GM12875 (cell line): ENCODE measurements at regions not wholly inside any gene's neighbourhood (a gene's known extent, or its start where the extent isn't known, plus 50 kb on each side); places are given as distances from the start of the nearest gene placed in this dataset.

Experiments
- H3K4me3 ChIP-seq: one replicate; pipeline ENCODE4 v1.5.1; 2011; ENCODE audit warnings: low read depth, low read length, control low read depth
- CTCF ChIP-seq: IDR thresholded peaks from 2 replicates; pipeline ENCODE4 v1.5.1; 2011; ENCODE audit warnings: low read depth, mild to moderate bottlenecking, control low read depth, inconsistent platforms, low read length, moderate library complexity, borderline replicate concordance; ENCODE audit not compliant: insufficient read depth

GRCh38 chr5:15322421-15322820 is 177.6 kb upstream of the FBXL7 start:
- no peak for TF ChIP-seq CTCF
- no peak overlapping the region for H3K4me3 ChIP-seq

- no peak for TF ChIP-seq CTCF
Observed at GRCh38 chr5:15321776-15322175, 178.2 kb upstream of the FBXL7 start.

GRCh38 chr5:15320871-15321270 is 179.1 kb upstream of the FBXL7 start:
- no peak overlapping the region for H3K4me3 ChIP-seq
- no peak for TF ChIP-seq CTCF

More at GRCh38 chr5:15321776-15322175, 178.2 kb upstream of the FBXL7 start:
- H3K4me3 ChIP-seq = no peak overlapping the region

GRCh38 chr5:15304914-15305834 is 194.8 kb upstream of the FBXL7 start:
- no peak for TF ChIP-seq CTCF
- no peak overlapping the region for H3K4me3 ChIP-seq

GRCh38 chr5:15304066-15304731 is 195.8 kb upstream of the FBXL7 start:
- TF ChIP-seq CTCF = no peak
- no peak overlapping the region for H3K4me3 ChIP-seq

- TF ChIP-seq CTCF = no peak
- no peak overlapping the region for H3K4me3 ChIP-seq
Observed at GRCh38 chr5:15300141-15300540, 199.8 kb upstream of the FBXL7 start.

GRCh38 chr5:15290953-15291352 is 209.0 kb upstream of the FBXL7 start:
- no peak overlapping the region for H3K4me3 ChIP-seq
- no peak for TF ChIP-seq CTCF
